A549 (cell line): ENCODE measurements at regions not wholly inside any gene's neighbourhood (a gene's known extent, or its start where the extent isn't known, plus 50 kb on each side); places are given as distances from the start of the nearest gene placed in this dataset.

ENCODE experiments used
- BHLHE40 ChIP-seq: IDR thresholded peaks from 2 replicates; pipeline ENCODE4 v1.6.1; 2012; ENCODE audit warnings: low read depth, low read length, inconsistent platforms
- CBX8 ChIP-seq: fragments of 200-600 bp; sonication (generic); IDR thresholded peaks from 2 replicates; pipeline ENCODE4 v1.6.1; 2016
- CHD4 ChIP-seq: fragments of 200-600 bp; sonication (generic); IDR thresholded peaks from 2 replicates; pipeline ENCODE4 v1.6.1; 2016; ENCODE audit warnings: antibody characterized with exemption, mild to moderate bottlenecking, borderline replicate concordance
- CTCF ChIP-seq: fragments of >200 bp; sonication (Bioruptor Twin); formaldehyde crosslinking; IDR thresholded peaks from 3 replicates; pipeline ENCODE4 v1.5.1; 2016
- EHMT2 ChIP-seq: fragments of 200-600 bp; sonication (generic); IDR thresholded peaks from 2 replicates; pipeline ENCODE4 v1.6.1; 2016; ENCODE audit warnings: antibody characterized with exemption, low read depth, mild to moderate bottlenecking, moderate library complexity
- EP300 ChIP-seq, 2 experiments: fragments of >200 bp; sonication (Bioruptor Twin); formaldehyde crosslinking; IDR thresholded peaks; 2 replicates in 1 of 2; 3 replicates in 1 of 2; pipeline ENCODE4 v1.6.1; 2016 to 2017
- ESRRA ChIP-seq: fragments of 150-350 bp; IDR thresholded peaks from 2 replicates; pipeline ENCODE4 v1.6.1; 2014; ENCODE audit warnings: mild to moderate bottlenecking, low read length, borderline replicate concordance
- KDM5A ChIP-seq: fragments of 200-600 bp; sonication (generic); IDR thresholded peaks from 2 replicates; pipeline ENCODE4 v1.6.1; 2016; ENCODE audit warnings: antibody characterized with exemption, mild to moderate bottlenecking
- MYC ChIP-seq: IDR thresholded peaks from 2 replicates; pipeline ENCODE4 v1.6.1; 2012; ENCODE audit warnings: mild to moderate bottlenecking, inconsistent platforms, low read length, improper control_type of control experiment, borderline replicate concordance
- PBX3 ChIP-seq: IDR thresholded peaks from 2 replicates; pipeline ENCODE4 v1.6.1; 2012
- POLR2A ChIP-seq: IDR thresholded peaks from 2 replicates; pipeline ENCODE4 v1.6.1; 2012; ENCODE audit warnings: mild to moderate bottlenecking, low read length
- RFX5 ChIP-seq: fragments of 450-650 bp; IDR thresholded peaks from 2 replicates; pipeline ENCODE4 v1.7.1; 2014; ENCODE audit warnings: antibody characterized with exemption, mild to moderate bottlenecking, moderate library complexity
- RNF2 ChIP-seq: fragments of 200-600 bp; sonication (generic); IDR thresholded peaks from 2 replicates; pipeline ENCODE4 v1.6.1; 2016; ENCODE audit warnings: low read depth, mild to moderate bottlenecking, antibody characterized with exemption, moderate library complexity, borderline replicate concordance
- SMC3 ChIP-seq: fragments of >200 bp; sonication (Bioruptor Twin); formaldehyde crosslinking; IDR thresholded peaks from 3 replicates; pipeline ENCODE4 v1.6.1; 2018; ENCODE audit warnings: inconsistent platforms

GRCh38 chr5:72633649-72634048 lies 126.4 kb upstream of the ZNF366 start:
- TF ChIP-seq RFX5 (no peak), CTCF (no peak), MYC (no peak), PBX3 (no peak), POLR2A (no peak), KDM5A (no peak), BHLHE40 (no peak), EHMT2 (no peak), CBX8 (no peak), ESRRA (no peak), RNF2 (no peak), SMC3 (no peak), EP300 (IDR thresholded peaks at IDR 0.05) (no peak), CHD4 (no peak)
